H9 (cell line): ENCODE measurements at regions not wholly inside any gene's neighbourhood (a gene's known extent, or its start where the extent isn't known, plus 50 kb on each side); places are given as distances from the start of the nearest gene placed in this dataset.
A peak's percentile ranks its signal among the peaks of the same experiment; 100 is the strongest.

Experiments used
- DNase-seq: peaks from one replicate; pipeline ENCODE4 v3.0.0-alpha.2; 2017
- H2AFZ ChIP-seq: one replicate; pipeline ENCODE4 v1.6.1; 2013; ENCODE audit warnings: mild to moderate bottlenecking, low read length, control low read depth, moderate library complexity
- H2AK5ac ChIP-seq: 2 replicates; pipeline ENCODE4 v1.6.1; 2013; ENCODE audit warnings: low read length, control low read depth, mixed read lengths; ENCODE audit not compliant: insufficient read length
- H2BK120ac ChIP-seq: one replicate; pipeline ENCODE4 v1.6.1; 2013; ENCODE audit warnings: low read depth, mild to moderate bottlenecking, low read length, control low read depth, inconsistent platforms; ENCODE audit not compliant: poor library complexity, severe bottlenecking
- H2BK12ac ChIP-seq: 2 replicates; pipeline ENCODE4 v1.6.1; 2013; ENCODE audit warnings: low read length, control low read depth, mixed read lengths, low read depth; ENCODE audit not compliant: insufficient read length
- H2BK15ac ChIP-seq: 2 replicates; pipeline ENCODE4 v1.6.1; 2013; ENCODE audit warnings: low read depth, low read length, control low read depth
- H2BK20ac ChIP-seq: one replicate; pipeline ENCODE4 v1.6.1; 2013; ENCODE audit warnings: low read depth, mild to moderate bottlenecking, low read length, control low read depth, inconsistent platforms; ENCODE audit not compliant: poor library complexity, severe bottlenecking
- H2BK5ac ChIP-seq: 2 replicates; pipeline ENCODE4 v1.6.1; 2013; ENCODE audit warnings: low read length, control low read depth, mixed read lengths; ENCODE audit not compliant: insufficient read length
- H3K14ac ChIP-seq: 2 replicates; pipeline ENCODE4 v1.6.1; 2013; ENCODE audit warnings: low read length, control low read depth; ENCODE audit not compliant: insufficient read depth
- H3K18ac ChIP-seq: 2 replicates; pipeline ENCODE4 v1.6.1; 2013; ENCODE audit warnings: low read depth, mild to moderate bottlenecking, mixed read lengths, low read length, control low read depth; ENCODE audit not compliant: insufficient read length
- H3K23ac ChIP-seq: 2 replicates; pipeline ENCODE4 v1.6.1; 2013; ENCODE audit warnings: low read length, control low read depth, mixed read lengths, low read depth; ENCODE audit not compliant: insufficient read length
- H3K23me2 ChIP-seq: 2 replicates; pipeline ENCODE4 v1.6.1; 2013; ENCODE audit warnings: low read depth, mild to moderate bottlenecking, mixed read lengths, low read length, control low read depth; ENCODE audit not compliant: insufficient read length, poor library complexity, severe bottlenecking
- H3K27ac ChIP-seq: 2 replicates; pipeline ENCODE4 v1.5.1; 2013; ENCODE audit warnings: low read length, control low read depth, mixed read lengths, low read depth; ENCODE audit not compliant: insufficient read length
- H3K27me3 ChIP-seq: 2 replicates; pipeline ENCODE4 v1.6.1; 2013; ENCODE audit warnings: low read length, control low read depth, inconsistent platforms; ENCODE audit not compliant: insufficient read depth
- H3K4ac ChIP-seq: 2 replicates; pipeline ENCODE4 v1.6.1; 2013; ENCODE audit warnings: low read depth, mild to moderate bottlenecking, control low read depth, inconsistent platforms, low read length, moderate library complexity
- H3K4me1 ChIP-seq: 2 replicates; pipeline ENCODE4 v1.6.1; 2013; ENCODE audit warnings: low read length, control low read depth, inconsistent platforms; ENCODE audit not compliant: insufficient read depth
- H3K4me2 ChIP-seq: 2 replicates; pipeline ENCODE4 v1.6.1; 2013; ENCODE audit warnings: low read length, control low read depth, mixed read lengths; ENCODE audit not compliant: insufficient read length, insufficient read depth
- H3K56ac ChIP-seq: 2 replicates; pipeline ENCODE4 v1.6.1; 2013; ENCODE audit warnings: low read depth, mild to moderate bottlenecking, mixed read lengths, low read length, control low read depth; ENCODE audit not compliant: insufficient read length
- H3K79me1 ChIP-seq: 2 replicates; pipeline ENCODE4 v1.6.1; 2013; ENCODE audit warnings: low read depth, mild to moderate bottlenecking, moderate library complexity, low read length, control low read depth, inconsistent platforms; ENCODE audit not compliant: insufficient read depth, poor library complexity, severe bottlenecking
- H3K79me2 ChIP-seq: 2 replicates; pipeline ENCODE4 v1.6.1; 2013; ENCODE audit warnings: low read length, control low read depth, inconsistent platforms; ENCODE audit not compliant: insufficient read depth
- H3K9ac ChIP-seq: 2 replicates; pipeline ENCODE4 v1.6.1; 2013; ENCODE audit warnings: low read length, control low read depth, mixed read lengths; ENCODE audit not compliant: insufficient read length; ENCODE audit errors: extremely low read depth
- H3K9me3 ChIP-seq: one replicate; pipeline ENCODE4 v1.6.1; 2013; ENCODE audit warnings: low read depth, low read length, inconsistent platforms; ENCODE audit not compliant: control insufficient read depth
- H3T11ph ChIP-seq: one replicate; pipeline ENCODE4 v1.6.1; 2013; ENCODE audit warnings: mild to moderate bottlenecking, low read length, control low read depth, inconsistent platforms
- H4K20me1 ChIP-seq: one replicate; pipeline ENCODE4 v1.6.1; 2013; ENCODE audit not compliant: control insufficient read depth, insufficient read length, insufficient read depth
- H4K5ac ChIP-seq: 2 replicates; pipeline ENCODE4 v1.6.1; 2013; ENCODE audit warnings: low read depth, mild to moderate bottlenecking, mixed read lengths, low read length, control low read depth; ENCODE audit not compliant: insufficient read length
- H4K8ac ChIP-seq: replicated peaks from 2 replicates; pipeline ENCODE4 v1.6.1; 2013; ENCODE audit warnings: low read length, control low read depth, mixed read lengths, low read depth; ENCODE audit not compliant: insufficient read length
- H4K91ac ChIP-seq: 2 replicates; pipeline ENCODE4 v1.6.1; 2013; ENCODE audit warnings: low read depth, mild to moderate bottlenecking, moderate library complexity, mixed read lengths, low read length, control low read depth; ENCODE audit not compliant: insufficient read length
- H3K27ac Mint-ChIP-seq, 3 experiments: 2 replicates in 2 of 3; 3 replicates in 1 of 3; pipeline ENCODE4 v1.8.0; 2020 to 2021; ENCODE audit warnings: mixed read lengths in 3 of 3, mild to moderate bottlenecking in 1 of 3, moderate library complexity in 1 of 3
- H3K27me3 Mint-ChIP-seq: 2 replicates; pipeline ENCODE4 v1.8.0; 2021; ENCODE audit warnings: low read depth, mild to moderate bottlenecking, moderate library complexity, mixed read lengths
- H3K36me3 Mint-ChIP-seq, 3 experiments: 2 replicates in 2 of 3; 3 replicates in 1 of 3; pipeline ENCODE4 v1.8.0; 2020 to 2021; ENCODE audit warnings: low read depth in 3 of 3, mixed read lengths in 3 of 3; ENCODE audit not compliant: insufficient read depth in 1 of 3
- H3K4me1 Mint-ChIP-seq, 2 experiments: 2 replicates each; pipeline ENCODE4 v1.8.0; 2020; ENCODE audit warnings: mixed read lengths in 2 of 2
- H3K4me3 Mint-ChIP-seq, 2 experiments: 2 replicates in 1 of 2; 3 replicates in 1 of 2; pipeline ENCODE4 v1.8.0; 2020 to 2021; ENCODE audit warnings: mild to moderate bottlenecking in 2 of 2, mixed read lengths in 2 of 2, moderate library complexity in 1 of 2
- H3K9me3 Mint-ChIP-seq, 2 experiments: 2 replicates in 1 of 2; 3 replicates in 1 of 2; pipeline ENCODE4 v1.8.0; 2020; ENCODE audit warnings: mild to moderate bottlenecking in 2 of 2, mixed read lengths in 2 of 2, moderate library complexity in 1 of 2
- CTCF ChIP-seq: fragments of 200-600 bp; sonication (generic); conservative IDR thresholded peaks from 3 replicates; pipeline ENCODE4 v1.8.0; 2021; ENCODE audit warnings: antibody characterized with exemption, mild to moderate bottlenecking
- WGBS: extraction: QIAGEN DNeasy Blood & Tissue Kit; methylation state at CpG from one replicate; pipeline ENCODE4 v1.1.7; 2013; ENCODE audit warnings: missing lambda C conversion rate, low lambda C conversion rate, mixed read lengths; ENCODE audit not compliant: insufficient read length; ENCODE audit errors: extremely low coverage; 5-methylcytosine and 5-hydroxymethylcytosine counted together

DNA sequence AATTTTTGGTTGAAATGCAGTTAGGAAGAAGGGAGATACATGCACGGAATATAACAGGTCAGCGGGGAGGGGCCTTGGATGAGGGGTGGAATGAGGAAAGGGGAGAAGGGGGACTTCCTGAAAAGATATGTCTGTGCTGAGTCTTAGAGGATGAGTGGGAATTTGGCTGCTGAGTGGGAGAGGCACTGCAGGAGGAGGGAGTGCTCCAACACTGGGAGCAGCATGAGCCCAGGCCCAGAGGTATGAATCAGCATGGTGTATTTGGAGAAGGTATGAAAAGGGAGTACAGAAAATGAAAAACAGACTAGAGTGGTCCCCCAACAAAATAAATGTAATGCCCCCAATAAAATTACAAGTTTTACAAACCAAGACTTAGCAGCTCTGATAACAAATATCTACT, 394.4 kb downstream of the IPO8 start:
- no peaks in the 10 kb centered on the region for H3K79me2 ChIP-seq
- no peak for DNase-seq
- no peaks in the 10 kb centered on the region for H3K9me3 ChIP-seq
- no peaks in the 10 kb centered on the region for H3K23me2 ChIP-seq
- H2BK15ac ChIP-seq = no peak overlapping the region
- H3K9ac ChIP-seq = no peak overlapping the region
- no peak overlapping the region for H4K91ac ChIP-seq
- H3K4me3 Mint-ChIP-seq = no peak overlapping the region; a peak in 1 of 5 replicates
- no peaks in the 10 kb centered on the region; a peak in 1 of 5 replicates for H3K9me3 Mint-ChIP-seq
- H2AK5ac ChIP-seq = no peak overlapping the region
- no peak overlapping the region for H3K4me2 ChIP-seq
- no peak for TF ChIP-seq CTCF
- no peak overlapping the region for H3K56ac ChIP-seq
- no peaks in the 10 kb centered on the region for H3K4me1 ChIP-seq
- WGBS = no CpG with 5 or more reads among the region's 2 CpGs
- no peak overlapping the region for H4K8ac ChIP-seq
- H4K20me1 ChIP-seq = no peaks in the 10 kb centered on the region
- no peak overlapping the region for H3K14ac ChIP-seq
- H2BK20ac ChIP-seq = no peak overlapping the region
- H4K5ac ChIP-seq = no peak overlapping the region
- no peak overlapping the region for H2BK12ac ChIP-seq
- H3K79me1 ChIP-seq = no peaks in the 10 kb centered on the region
- no peak overlapping the region for H3T11ph ChIP-seq
- H3K4me1 Mint-ChIP-seq = no peaks in the 10 kb centered on the region; a peak in 1 of 4 replicates
- H3K18ac ChIP-seq = no peak overlapping the region
- H3K27ac ChIP-seq = no peak overlapping the region
- peak overlapping the region in 2 of 3 experiments; percentile 38 to 90; a peak in 1 of 7 replicates for H3K27ac Mint-ChIP-seq
- H2BK120ac ChIP-seq = no peak overlapping the region
- no peak overlapping the region for H3K23ac ChIP-seq
- H2BK5ac ChIP-seq = no peak overlapping the region
- H3K27me3 ChIP-seq = no peaks in the 10 kb centered on the region
- H3K4ac ChIP-seq = no peak overlapping the region
- no peaks in the 10 kb centered on the region for H3K36me3 Mint-ChIP-seq
- H3K27me3 Mint-ChIP-seq = no peaks in the 10 kb centered on the region
- H2AFZ ChIP-seq = no peak overlapping the region
